ENCODE measurements at regions not wholly inside any gene's neighbourhood (a gene's known extent, or its start where the extent isn't known, plus 50 kb on each side); places are given as distances from the start of the nearest gene placed in this dataset.

- no peak for TF ChIP-seq CTCF (IDR thresholded peaks at IDR 0.05)
These were observed 93.4 kb upstream of the VEGFC start for GRCh38 chr4:176886135-176886534.

GRCh38 chr4:176889776-176890175, 97.1 kb upstream of the VEGFC start:
- H3K36me3 Mint-ChIP-seq (ENCODE audit: low read depth) = no peaks in the 10 kb centered on the region
- H3K27me3 Mint-ChIP-seq (ENCODE audit: low read depth, poor library complexity) = no peaks in the 10 kb centered on the region
- TF ChIP-seq CTCF (IDR thresholded peaks at IDR 0.05) = no peak
- H3K4me1 Mint-ChIP-seq = peaks cover 6% of the 10 kb centered on the region
- no peak overlapping the region for H3K4me3 Mint-ChIP-seq
- no peak for DNase-seq
- no peak overlapping the region for H3K27ac Mint-ChIP-seq
- no peaks in the 10 kb centered on the region for H3K9me3 Mint-ChIP-seq

More at GRCh38 chr4:176886135-176886534, 93.4 kb upstream of the VEGFC start:
- Mint-ChIP-seq H3K27ac (no peak overlapping the region), H3K27me3 (ENCODE audit: low read depth, poor library complexity) (peaks cover 2% of the 10 kb centered on the region), H3K36me3 (ENCODE audit: low read depth) (no peaks in the 10 kb centered on the region), H3K4me1 (peaks cover 9% of the 10 kb centered on the region), H3K9me3 (no peaks in the 10 kb centered on the region), H3K4me3 (no peak overlapping the region)
- no peak for DNase-seq

- Mint-ChIP-seq H3K27me3 (ENCODE audit: low read depth, poor library complexity) (no peaks in the 10 kb centered on the region), H3K4me3 (no peak overlapping the region), H3K4me1 (peaks cover 19% of the 10 kb centered on the region), H3K9me3 (no peaks in the 10 kb centered on the region), H3K27ac (peak overlapping the region; percentile 29), H3K36me3 (ENCODE audit: low read depth) (no peaks in the 10 kb centered on the region)
- no peak for TF ChIP-seq CTCF (IDR thresholded peaks at IDR 0.05)
- no peak for DNase-seq
These were observed 101.8 kb upstream of the VEGFC start for GRCh38 chr4:176894498-176894897.

- no peaks in the 10 kb centered on the region for H3K27me3 Mint-ChIP-seq (ENCODE audit: low read depth, poor library complexity)
- no peak for DNase-seq
- H3K27ac Mint-ChIP-seq = no peak overlapping the region
- no peaks in the 10 kb centered on the region for H3K36me3 Mint-ChIP-seq (ENCODE audit: low read depth)
- H3K9me3 Mint-ChIP-seq = no peaks in the 10 kb centered on the region
- TF ChIP-seq CTCF (IDR thresholded peaks at IDR 0.05) = no peak
- H3K4me1 Mint-ChIP-seq = peaks cover 19% of the 10 kb centered on the region
- H3K4me3 Mint-ChIP-seq = no peak overlapping the region
These were observed 103.5 kb upstream of the VEGFC start for GRCh38 chr4:176896211-176896610.

- Mint-ChIP-seq H3K36me3 (ENCODE audit: low read depth) (no peaks in the 10 kb centered on the region), H3K4me1 (peaks cover 19% of the 10 kb centered on the region), H3K27me3 (ENCODE audit: low read depth, poor library complexity) (no peaks in the 10 kb centered on the region), H3K4me3 (no peak overlapping the region), H3K9me3 (no peaks in the 10 kb centered on the region), H3K27ac (no peak overlapping the region)
- TF ChIP-seq CTCF (IDR thresholded peaks at IDR 0.05) = no peak
- DNase-seq = no peak
These were observed 104.5 kb upstream of the VEGFC start for GRCh38 chr4:176897226-176897625.

- H3K9me3 Mint-ChIP-seq = no peaks in the 10 kb centered on the region
- no peak overlapping the region for H3K4me3 Mint-ChIP-seq
- TF ChIP-seq CTCF (IDR thresholded peaks at IDR 0.05) = no peak
- H3K27me3 Mint-ChIP-seq (ENCODE audit: low read depth, poor library complexity) = no peaks in the 10 kb centered on the region
- H3K36me3 Mint-ChIP-seq (ENCODE audit: low read depth) = no peaks in the 10 kb centered on the region
- H3K4me1 Mint-ChIP-seq = peaks cover 19% of the 10 kb centered on the region
- DNase-seq = no peak
- no peak overlapping the region for H3K27ac Mint-ChIP-seq
These were observed 106.1 kb upstream of the VEGFC start for GRCh38 chr4:176898791-176899190.

Measured in nephron progenitor cell (in vitro differentiated cells).